ENCODE measurements at regions not wholly inside any gene's neighbourhood (a gene's known extent, or its start where the extent isn't known, plus 50 kb on each side); places are given as distances from the start of the nearest gene placed in this dataset.
"Not testable (repeated sequence)": the region's sequence is repeated elsewhere in the genome, so short reads cannot be mapped to it uniquely, and the experiment has no call there.

- no peak for DNase-seq (ENCODE audit: low read depth)
- TF ChIP-seq CTCF (conservative IDR thresholded peaks at IDR 0.05; ENCODE audit: low read depth, low read length): no peak
- H3K4me3 ChIP-seq (ENCODE audit: low read depth, low read length): no peak overlapping the region
These were observed 1340.0 kb upstream of the MAP3K7 start for GRCh38 chr6:91926827-91927226.

- DNase-seq (ENCODE audit: low read depth): no peak
- no peak for TF ChIP-seq CTCF (conservative IDR thresholded peaks at IDR 0.05; ENCODE audit: low read depth, low read length)
These were observed 1339.5 kb upstream of the MAP3K7 start for GRCh38 chr6:91926361-91926760.

GRCh38 chr6:91911945-91912344 is 1325.1 kb upstream of the MAP3K7 start:
- H3K4me3 ChIP-seq (ENCODE audit: low read depth, low read length): no peak overlapping the region
- TF ChIP-seq CTCF (conservative IDR thresholded peaks at IDR 0.05; ENCODE audit: low read depth, low read length): no peak
- DNase-seq (ENCODE audit: low read depth): no peak

More at GRCh38 chr6:91926361-91926760, 1339.5 kb upstream of the MAP3K7 start:
- H3K4me3 ChIP-seq (ENCODE audit: low read depth, low read length): no peak overlapping the region

- no peak overlapping the region for H3K4me3 ChIP-seq (ENCODE audit: low read depth, low read length)
- TF ChIP-seq CTCF (conservative IDR thresholded peaks at IDR 0.05; ENCODE audit: low read depth, low read length): no peak
- DNase-seq (ENCODE audit: low read depth): no peak
These were observed 1317.8 kb upstream of the MAP3K7 start for GRCh38 chr6:91904586-91905164.

- DNase-seq (ENCODE audit: low read depth): peak; percentile 2
- TF ChIP-seq CTCF (conservative IDR thresholded peaks at IDR 0.05; ENCODE audit: low read depth, low read length): no peak
- no peak overlapping the region for H3K4me3 ChIP-seq (ENCODE audit: low read depth, low read length)
These were observed 1308.9 kb upstream of the MAP3K7 start for GRCh38 chr6:91895599-91896285.

GRCh38 chr6:91886183-91886795 is 1299.4 kb upstream of the MAP3K7 start:
- H3K4me3 ChIP-seq (ENCODE audit: low read depth, low read length): no peak overlapping the region
- no peak for TF ChIP-seq CTCF (conservative IDR thresholded peaks at IDR 0.05; ENCODE audit: low read depth, low read length)
- DNase-seq (ENCODE audit: low read depth): no peak

GRCh38 chr6:91881791-91882190 is 1294.9 kb upstream of the MAP3K7 start:
- DNase-seq (ENCODE audit: low read depth); H3K4me3 ChIP-seq (ENCODE audit: low read depth, low read length): not testable (repeated sequence)
